GM23338 (cell line): ENCODE measurements at regions not wholly inside any gene's neighbourhood (a gene's known extent, or its start where the extent isn't known, plus 50 kb on each side); places are given as distances from the start of the nearest gene placed in this dataset.
A peak's percentile ranks its signal among the peaks of the same experiment; 100 is the strongest.

ENCODE experiments used
- CREB1 ChIP-seq: fragments of 250-450 bp; sonication (Bioruptor Pico); IDR thresholded peaks from 2 replicates; pipeline ENCODE4 v1.5.0; 2020; ENCODE audit warnings: low read depth, mild to moderate bottlenecking, moderate library complexity
- CTCF ChIP-seq, 2 experiments: fragments of 200-600 bp in 1 of 2; sonication (generic) in 1 of 2; conservative IDR thresholded peaks; 2 replicates each; pipeline versions ENCODE4 v1.5.1 to v1.6.1; 2016 to 2017; ENCODE audit warnings: antibody characterized with exemption in 2 of 2, low read depth in 2 of 2, mild to moderate bottlenecking in 2 of 2, moderate library complexity in 1 of 2
- ETS1 ChIP-seq: IDR thresholded peaks from 2 replicates; pipeline ENCODE4 v1.6.1; 2016; ENCODE audit warnings: antibody characterized with exemption
- EZH2 ChIP-seq: fragments of 200-600 bp; sonication (generic); IDR thresholded peaks from one replicate; pipeline ENCODE4 v1.8.0; 2017; ENCODE audit warnings: antibody characterized with exemption, mild to moderate bottlenecking, low read depth; ENCODE audit not compliant: unreplicated experiment
- EZH2phosphoT487 ChIP-seq: fragments of 200-600 bp; sonication (generic); IDR thresholded peaks from one replicate; pipeline ENCODE4 v1.8.1; 2018; ENCODE audit warnings: antibody characterized with exemption; ENCODE audit not compliant: unreplicated experiment
- JUNB ChIP-seq: IDR thresholded peaks from one replicate; pipeline ENCODE4 v1.6.1; 2016; ENCODE audit warnings: antibody characterized with exemption; ENCODE audit not compliant: unreplicated experiment
- NANOG ChIP-seq: IDR thresholded peaks from 2 replicates; pipeline ENCODE4 v1.6.1; 2016; ENCODE audit warnings: antibody characterized with exemption, borderline replicate concordance
- POLR2AphosphoS5 ChIP-seq: IDR thresholded peaks from 2 replicates; pipeline ENCODE4 v1.6.1; 2016; ENCODE audit warnings: antibody characterized with exemption, low read depth
- REST ChIP-seq: IDR thresholded peaks from one replicate; pipeline ENCODE4 v1.6.1; 2018; ENCODE audit warnings: antibody characterized with exemption; ENCODE audit not compliant: unreplicated experiment
- ZNF114 ChIP-seq: fragments of 250-450 bp; sonication (Bioruptor Pico); IDR thresholded peaks from 2 replicates; pipeline ENCODE4 v1.5.0; 2020; ENCODE audit warnings: mild to moderate bottlenecking, moderate library complexity
- ZNF331 ChIP-seq: fragments of 250-450 bp; sonication (Bioruptor Pico); IDR thresholded peaks from 2 replicates; pipeline ENCODE4 v1.5.0; 2020; ENCODE audit warnings: low read depth, mild to moderate bottlenecking, moderate library complexity

- peak; percentile 52 to 73 for TF ChIP-seq CTCF (conservative IDR thresholded peaks at IDR 0.05; ENCODE audit: low read depth in 2 of 2)
- TF ChIP-seq CREB1 (CRISPR knock-in tag): no peak
- no peak for TF ChIP-seq EZH2phosphoT487
- TF ChIP-seq EZH2: no peak
- TF ChIP-seq POLR2AphosphoS5: no peak
- TF ChIP-seq REST: no peak
- no peak for TF ChIP-seq JUNB
- no peak for TF ChIP-seq NANOG
- no peak for TF ChIP-seq ZNF114 (CRISPR knock-in tag)
- no peak for TF ChIP-seq ETS1
- no peak for TF ChIP-seq ZNF331 (CRISPR knock-in tag)
Observed at GRCh38 chr7:85851571-85852193, 664.8 kb upstream of the SEMA3D start.
